Body of pancreas (tissue), 4 donors: ENCODE measurements at regions not wholly inside any gene's neighbourhood (a gene's known extent, or its start where the extent isn't known, plus 50 kb on each side); places are given as distances from the start of the nearest gene placed in this dataset.

ENCODE experiments used
- POLR2A ChIP-seq, 3 donors: fragments of 450-650 bp; IDR thresholded peaks; one replicate each; pipeline ENCODE4 v1.6.1; 2016; ENCODE audit warnings: antibody characterized with exemption in 3 of 3, mild to moderate bottlenecking in 2 of 3
- TF ChIP-seq, protein P1 (sequence below), 7 experiments: fragments of 450-650 bp in 4 of 7; fragments of 200-600 bp in 3 of 7; sonication (generic) in 3 of 7; IDR thresholded peaks; one replicate each; pipeline ENCODE4 v1.5.1; 2016 to 2019; ENCODE audit warnings: antibody characterized with exemption in 7 of 7

DNA sequence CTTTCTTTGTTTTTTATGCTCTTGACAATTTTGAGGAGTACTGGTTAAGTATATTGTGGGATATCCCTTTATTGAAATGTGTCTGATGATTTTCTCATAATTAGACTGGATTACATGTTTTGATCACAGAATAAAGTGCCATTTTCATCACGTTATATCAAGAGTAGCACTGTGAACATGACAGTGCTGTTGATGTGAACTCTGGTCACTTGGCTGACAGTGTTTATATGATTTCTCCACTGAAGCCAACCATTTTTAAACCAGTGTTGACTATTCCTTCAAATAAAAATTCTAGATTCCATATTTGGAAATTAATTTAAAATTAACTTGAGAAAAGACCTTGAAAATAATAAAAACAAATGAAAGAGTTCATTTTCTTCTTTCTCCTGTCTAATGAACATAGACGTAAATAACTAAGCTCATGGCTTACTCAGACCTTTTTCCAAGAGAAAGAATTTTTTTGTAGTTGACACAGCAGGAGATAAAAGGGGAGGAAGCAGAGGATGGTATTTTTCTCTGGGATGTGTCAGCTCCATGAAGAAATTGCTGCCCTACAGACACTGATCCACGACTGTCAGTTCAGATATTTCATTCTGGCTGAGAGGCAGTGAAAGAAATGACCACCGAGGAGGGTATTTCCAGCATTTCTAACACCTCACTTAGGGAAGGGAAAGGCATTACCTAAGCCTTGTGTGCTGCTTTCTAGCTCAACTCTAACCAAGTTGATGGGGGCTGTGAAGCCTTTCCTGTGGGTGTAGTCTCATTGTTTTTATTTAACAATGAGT is 150.9 kb upstream of the ANK2 start:
- TF ChIP-seq, protein P1, sequence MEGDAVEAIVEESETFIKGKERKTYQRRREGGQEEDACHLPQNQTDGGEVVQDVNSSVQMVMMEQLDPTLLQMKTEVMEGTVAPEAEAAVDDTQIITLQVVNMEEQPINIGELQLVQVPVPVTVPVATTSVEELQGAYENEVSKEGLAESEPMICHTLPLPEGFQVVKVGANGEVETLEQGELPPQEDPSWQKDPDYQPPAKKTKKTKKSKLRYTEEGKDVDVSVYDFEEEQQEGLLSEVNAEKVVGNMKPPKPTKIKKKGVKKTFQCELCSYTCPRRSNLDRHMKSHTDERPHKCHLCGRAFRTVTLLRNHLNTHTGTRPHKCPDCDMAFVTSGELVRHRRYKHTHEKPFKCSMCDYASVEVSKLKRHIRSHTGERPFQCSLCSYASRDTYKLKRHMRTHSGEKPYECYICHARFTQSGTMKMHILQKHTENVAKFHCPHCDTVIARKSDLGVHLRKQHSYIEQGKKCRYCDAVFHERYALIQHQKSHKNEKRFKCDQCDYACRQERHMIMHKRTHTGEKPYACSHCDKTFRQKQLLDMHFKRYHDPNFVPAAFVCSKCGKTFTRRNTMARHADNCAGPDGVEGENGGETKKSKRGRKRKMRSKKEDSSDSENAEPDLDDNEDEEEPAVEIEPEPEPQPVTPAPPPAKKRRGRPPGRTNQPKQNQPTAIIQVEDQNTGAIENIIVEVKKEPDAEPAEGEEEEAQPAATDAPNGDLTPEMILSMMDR (IDR thresholded peaks at IDR 0.05): no peak
- no peak for TF ChIP-seq POLR2A (IDR thresholded peaks at IDR 0.05)
